NCI-H82 treated with DMSO at 0.1 percent for 48 hours (cell line): ENCODE measurements at regions not wholly inside any gene's neighbourhood (a gene's known extent, or its start where the extent isn't known, plus 50 kb on each side); places are given as distances from the start of the nearest gene placed in this dataset.

Source experiments
- DNase-seq: peaks from one replicate; lab custom pipeline; 2025; ENCODE audit not compliant: unreplicated experiment; lab: John Stamatoyannopoulos, UW

DNA sequence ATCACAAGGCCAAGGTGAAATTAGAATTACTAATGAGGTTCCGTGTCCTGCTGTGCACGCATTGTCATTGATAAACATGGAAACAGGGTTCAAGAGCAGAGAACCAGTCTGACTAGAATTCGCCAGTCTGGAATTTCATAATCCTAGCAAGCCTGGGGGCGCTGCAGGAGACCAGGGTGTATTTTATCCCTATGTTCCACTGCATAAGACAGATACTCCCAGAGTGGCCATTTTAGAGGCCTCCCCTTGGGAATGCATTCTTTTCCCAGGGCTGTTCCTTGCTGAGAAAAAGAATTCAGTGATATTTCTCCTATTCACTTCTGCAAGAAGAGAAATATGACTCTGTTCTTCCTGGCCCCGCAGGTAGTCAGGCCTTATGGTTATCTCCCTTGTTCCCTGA is 1387.7 kb downstream of the MAT2B start:
- no peak for DNase-seq

DNA sequence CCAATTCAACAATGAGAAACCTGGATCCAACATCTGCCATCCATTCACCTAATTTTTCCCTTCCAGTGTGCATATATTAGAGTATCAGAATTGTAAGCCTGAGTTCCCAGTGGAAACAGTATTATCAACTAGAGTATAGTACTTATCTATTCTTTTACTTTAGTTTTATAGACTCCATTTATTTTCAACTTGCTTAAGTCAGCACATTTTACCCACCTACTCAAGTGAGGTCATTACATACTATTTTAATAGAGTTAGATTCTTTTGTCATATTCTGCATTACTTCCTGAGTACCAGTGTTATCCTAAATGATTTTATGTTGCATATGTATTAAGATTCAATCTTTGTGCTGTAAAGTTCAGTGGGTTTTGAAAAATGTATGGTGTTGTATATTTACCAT is 1393.3 kb downstream of the MAT2B start:
- no peak for DNase-seq

- no peak for DNase-seq
Measured at GRCh38 chr5:164909673-164910072, 1404.3 kb downstream of the MAT2B start.

- no peak for DNase-seq
Measured at GRCh38 chr5:164921722-164922121, 1416.3 kb downstream of the MAT2B start.

DNA sequence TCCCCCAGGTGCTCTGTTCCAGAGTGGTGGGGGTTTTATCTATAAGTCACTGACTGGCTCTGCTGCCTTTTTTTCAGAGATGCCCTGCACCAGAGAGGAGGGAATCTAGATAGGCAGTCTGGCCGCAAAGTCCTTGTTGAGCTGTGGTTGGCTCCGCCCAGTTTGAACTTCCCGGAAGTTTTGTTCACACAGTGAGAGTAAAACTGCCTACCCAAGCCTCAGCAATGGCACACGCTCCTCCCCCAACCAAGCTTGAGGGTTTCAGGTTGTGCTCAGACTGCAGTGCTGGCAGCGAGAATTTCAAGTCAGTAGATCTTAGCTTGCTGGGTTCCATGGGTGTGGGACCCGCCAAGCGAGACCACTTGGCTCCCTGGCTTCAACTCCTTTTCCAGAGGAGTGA is 1428.6 kb downstream of the MAT2B start:
- no peak for DNase-seq

DNA sequence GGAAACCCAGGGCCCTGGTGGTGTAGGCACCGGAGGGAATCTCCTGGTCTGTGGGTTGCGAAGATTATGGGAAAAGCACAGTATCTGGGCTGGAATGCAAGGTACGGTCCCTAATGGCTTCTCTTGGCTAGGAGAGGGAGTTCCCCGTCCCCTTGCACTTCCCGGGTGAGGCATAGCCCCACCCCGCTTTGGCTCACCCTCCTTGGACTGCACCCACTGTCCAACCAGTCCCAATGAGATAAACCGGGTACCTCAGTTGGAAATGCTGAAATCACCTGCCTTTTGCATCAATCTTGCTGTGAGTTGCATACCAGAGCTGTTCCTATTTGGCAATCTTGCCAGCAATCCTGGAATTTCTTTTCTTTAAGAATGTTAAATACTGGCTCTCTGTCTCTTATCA is 1429.1 kb downstream of the MAT2B start:
- no peak for DNase-seq

- DNase-seq, result no peak
Measured at GRCh38 chr5:164941132-164941531, 1435.7 kb downstream of the MAT2B start.

- no peak for DNase-seq
Measured at GRCh38 chr5:164950927-164951326, 1445.5 kb downstream of the MAT2B start.

GRCh38 chr5:164951570-164951969 is 1446.2 kb downstream of the MAT2B start:
- DNase-seq, result no peak

- no peak for DNase-seq
Measured at GRCh38 chr5:164958688-164959087, 1453.3 kb downstream of the MAT2B start.

DNA sequence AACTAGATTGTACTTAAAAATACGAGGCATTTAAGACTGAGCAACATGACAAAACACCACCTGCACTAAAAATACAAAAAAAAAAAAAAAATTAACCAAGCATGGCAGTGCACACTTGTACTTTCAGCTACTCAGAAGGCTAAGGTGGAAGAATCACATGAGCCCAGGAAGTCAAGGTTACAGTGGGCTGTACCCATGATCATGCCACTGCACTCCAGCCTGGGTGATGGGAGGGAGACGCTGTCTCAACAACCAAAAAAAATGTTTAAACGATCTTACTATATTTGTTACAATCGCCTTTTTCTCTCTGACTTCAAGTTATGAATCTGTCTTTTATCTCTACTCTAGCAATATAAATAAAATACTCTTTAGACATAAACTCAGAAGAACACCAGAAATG is 1454.3 kb downstream of the MAT2B start:
- no peak for DNase-seq

DNA sequence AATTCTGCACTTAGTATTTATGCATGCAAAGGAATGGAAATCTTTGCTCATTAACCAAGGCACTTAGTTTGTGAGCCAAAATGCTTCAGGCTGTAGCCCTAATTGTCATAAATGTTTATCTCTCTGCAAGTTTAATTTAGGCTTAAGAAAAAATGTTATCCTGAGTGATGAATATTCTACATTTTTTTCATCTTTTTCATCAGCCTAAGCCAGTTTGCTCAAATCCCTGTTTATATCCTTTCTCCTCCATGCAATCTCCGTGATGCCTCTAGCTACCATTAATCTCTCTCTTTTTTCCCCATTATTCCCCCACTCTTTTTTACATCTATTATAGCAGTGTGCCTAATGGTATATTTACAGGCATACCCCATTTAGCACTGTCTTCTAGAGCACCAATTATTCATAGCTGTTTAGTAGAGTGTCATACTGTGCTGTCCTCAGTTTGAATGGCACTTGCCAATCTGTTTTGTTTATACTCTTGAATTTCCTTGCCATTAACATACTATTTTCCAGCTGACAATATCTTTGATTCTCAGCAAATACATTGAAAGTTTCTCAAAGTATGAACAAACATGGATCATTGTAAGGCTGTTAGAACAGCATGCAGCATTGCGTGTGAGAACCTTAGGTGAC is 1457.0 kb downstream of the MAT2B start:
- no peak for DNase-seq

DNA sequence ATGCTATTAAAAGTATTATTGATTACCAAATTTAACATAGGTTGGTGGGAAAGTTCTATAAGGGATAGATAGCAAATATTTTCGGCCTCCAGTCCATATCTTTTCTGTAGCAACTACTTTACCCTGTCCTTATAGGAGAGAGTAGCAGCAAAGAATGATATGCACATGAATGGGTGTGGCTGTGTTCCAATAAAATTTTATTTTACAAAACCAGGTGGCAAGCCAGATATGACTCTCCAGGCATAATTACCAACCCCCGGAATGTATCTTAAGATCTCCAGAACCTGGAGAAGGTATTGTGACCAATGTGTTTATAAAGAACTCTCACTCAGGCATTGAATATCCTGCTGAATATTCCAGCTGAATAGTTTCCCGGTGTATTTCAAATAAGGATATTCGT is 1461.2 kb downstream of the MAT2B start:
- no peak for DNase-seq

- DNase-seq, result no peak
Measured at GRCh38 chr5:164967354-164967753, 1461.9 kb downstream of the MAT2B start.

- peak; percentile 14 for DNase-seq
Measured at GRCh38 chr5:164972973-164973372, 1467.6 kb downstream of the MAT2B start.

- DNase-seq, result no peak
Measured at GRCh38 chr5:164975986-164976385, 1470.6 kb downstream of the MAT2B start.

DNA sequence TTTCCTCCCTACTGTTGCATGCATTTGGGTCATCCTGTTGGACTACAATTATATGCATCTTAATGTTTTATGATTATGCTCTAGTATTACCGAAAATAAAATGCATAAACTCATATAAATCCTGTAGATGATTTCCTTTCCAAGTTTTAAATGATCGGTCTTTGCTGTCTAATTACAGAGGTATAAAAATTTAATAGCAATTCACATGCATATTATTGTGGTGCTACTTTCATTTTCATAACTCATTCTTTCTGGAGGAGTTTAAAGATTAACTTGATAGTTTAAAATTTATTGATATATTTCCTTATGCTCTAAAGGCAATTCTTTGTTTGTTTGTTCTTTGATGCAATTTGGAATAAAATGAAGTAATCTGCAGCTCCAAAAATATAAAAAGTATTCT is 1475.1 kb downstream of the MAT2B start:
- DNase-seq, result no peak

GRCh38 chr5:164998142-164998541 is 1492.7 kb downstream of the MAT2B start:
- DNase-seq, result no peak

- no peak for DNase-seq
Measured at GRCh38 chr5:164998590-164998989, 1493.2 kb downstream of the MAT2B start.

GRCh38 chr5:165000479-165001190 is 1495.2 kb downstream of the MAT2B start:
- no peak for DNase-seq

DNA sequence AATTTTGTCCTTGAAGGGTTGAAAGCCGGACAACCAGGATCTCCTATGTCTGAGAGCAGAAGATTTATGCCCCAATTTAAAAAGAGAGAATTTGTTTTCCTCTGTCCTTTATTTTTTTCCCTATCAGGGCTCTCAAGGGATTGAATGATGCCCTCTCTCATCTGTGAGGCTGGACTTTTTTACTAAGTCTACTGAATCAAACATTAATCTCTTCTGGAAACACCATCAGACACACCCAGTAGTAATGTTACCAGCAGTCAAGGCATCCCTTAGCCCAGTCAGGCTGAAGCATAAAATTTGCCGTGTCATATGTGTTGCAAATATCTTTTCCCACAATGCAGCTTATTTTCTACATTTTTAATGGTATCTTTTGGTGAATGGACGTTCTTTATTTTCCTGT is 1497.9 kb downstream of the MAT2B start:
- no peak for DNase-seq

DNA sequence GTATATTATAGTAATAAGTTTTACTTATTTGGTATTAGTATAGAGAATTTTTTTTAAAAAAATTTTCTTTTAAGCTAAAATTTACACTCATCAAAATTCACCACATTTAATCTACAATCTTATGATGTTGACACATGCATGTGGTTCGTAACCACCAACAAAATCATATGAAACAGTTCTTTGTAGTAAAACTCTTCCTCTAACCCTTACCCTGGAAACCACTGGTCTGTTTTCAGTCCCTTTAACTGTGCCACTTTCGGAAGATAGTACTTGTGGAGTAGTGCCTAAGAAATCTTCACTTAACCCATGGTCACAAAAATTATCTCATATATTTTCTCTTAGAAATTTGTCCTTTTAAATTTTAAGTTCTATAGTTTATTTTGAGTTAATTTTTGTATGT is 1498.8 kb downstream of the MAT2B start:
- no peak for DNase-seq

- DNase-seq, result no peak
Measured at GRCh38 chr5:165014439-165014838, 1509.0 kb downstream of the MAT2B start.
